Lung (tissue), 11 donors: ENCODE measurements at regions not wholly inside any gene's neighbourhood (a gene's known extent, or its start where the extent isn't known, plus 50 kb on each side); places are given as distances from the start of the nearest gene placed in this dataset.

Experiments used
- ATAC-seq: fragments of 200-7000 bp; cut with Tn5 transposase; one replicate; pipeline ENCODE4 v1.9.1; 2020; ENCODE audit warnings: moderate number of reproducible peaks; ENCODE audit not compliant: insufficient read depth, low FRiP score
- DNase-seq, 3 donors: peaks; one replicate each; pipeline ENCODE4 v3.0.0-alpha.2; 2013 to 2017
- H3K27ac ChIP-seq, 2 donors: one replicate each; pipeline ENCODE4 v1.5.1; 2013; ENCODE audit warnings: mild to moderate bottlenecking in 2 of 2, moderate library complexity in 2 of 2, control low read depth in 1 of 2, inconsistent platforms in 1 of 2, low read depth in 1 of 2, low read length in 1 of 2
- H3K27me3 ChIP-seq, 3 donors: one replicate each; pipeline ENCODE4 v1.5.1; 2013; ENCODE audit warnings: low read length in 2 of 3; ENCODE audit not compliant: control insufficient read depth in 3 of 3, insufficient read depth in 3 of 3
- H3K36me3 ChIP-seq, 4 donors: one replicate each; pipeline ENCODE4 v1.5.1; 2013; ENCODE audit warnings: low read length in 4 of 4, mild to moderate bottlenecking in 1 of 4, moderate library complexity in 1 of 4; ENCODE audit not compliant: control insufficient read depth in 4 of 4, insufficient read depth in 4 of 4
- H3K4me1 ChIP-seq, 5 donors: one replicate each; pipeline ENCODE4 v1.5.1; 2013; ENCODE audit warnings: low read length in 5 of 5, mild to moderate bottlenecking in 2 of 5, moderate library complexity in 1 of 5; ENCODE audit not compliant: control insufficient read depth in 5 of 5, insufficient read depth in 5 of 5
- H3K4me3 ChIP-seq: one replicate; pipeline ENCODE4 v1.5.1; 2013; ENCODE audit warnings: mild to moderate bottlenecking, control low read depth, moderate library complexity
- H3K9ac ChIP-seq, 2 donors: one replicate each; pipeline ENCODE4 v1.5.1; 2013; ENCODE audit warnings: low read length in 2 of 2, control low read depth in 1 of 2; ENCODE audit not compliant: insufficient read depth in 1 of 2
- H3K9me3 ChIP-seq, 4 donors: one replicate each; pipeline ENCODE4 v1.5.1; 2013; ENCODE audit warnings: low read length in 3 of 4, mild to moderate bottlenecking in 1 of 4, moderate library complexity in 1 of 4; ENCODE audit not compliant: control insufficient read depth in 4 of 4, insufficient read depth in 3 of 4
- WGBS, 2 donors: extraction: QIAGEN DNeasy Blood & Tissue Kit; methylation state at CpG; one replicate each; pipeline ENCODE4 v1.1.7; 2013; 5-methylcytosine and 5-hydroxymethylcytosine counted together
- TF ChIP-seq, protein P1 (sequence below): IDR thresholded peaks from 2 replicates; pipeline ENCODE4 v1.5.1; 2012; ENCODE audit warnings: mild to moderate bottlenecking; ENCODE audit errors: control extremely low read depth, extremely low read depth
- donor health status: control.
- donor health status: control.
- donor health status: Bipolar disorder and iron deficiency.
- donor health status: healthy.
- donor health status: DM: yes; HTN: yes; CAD: no.

DNA sequence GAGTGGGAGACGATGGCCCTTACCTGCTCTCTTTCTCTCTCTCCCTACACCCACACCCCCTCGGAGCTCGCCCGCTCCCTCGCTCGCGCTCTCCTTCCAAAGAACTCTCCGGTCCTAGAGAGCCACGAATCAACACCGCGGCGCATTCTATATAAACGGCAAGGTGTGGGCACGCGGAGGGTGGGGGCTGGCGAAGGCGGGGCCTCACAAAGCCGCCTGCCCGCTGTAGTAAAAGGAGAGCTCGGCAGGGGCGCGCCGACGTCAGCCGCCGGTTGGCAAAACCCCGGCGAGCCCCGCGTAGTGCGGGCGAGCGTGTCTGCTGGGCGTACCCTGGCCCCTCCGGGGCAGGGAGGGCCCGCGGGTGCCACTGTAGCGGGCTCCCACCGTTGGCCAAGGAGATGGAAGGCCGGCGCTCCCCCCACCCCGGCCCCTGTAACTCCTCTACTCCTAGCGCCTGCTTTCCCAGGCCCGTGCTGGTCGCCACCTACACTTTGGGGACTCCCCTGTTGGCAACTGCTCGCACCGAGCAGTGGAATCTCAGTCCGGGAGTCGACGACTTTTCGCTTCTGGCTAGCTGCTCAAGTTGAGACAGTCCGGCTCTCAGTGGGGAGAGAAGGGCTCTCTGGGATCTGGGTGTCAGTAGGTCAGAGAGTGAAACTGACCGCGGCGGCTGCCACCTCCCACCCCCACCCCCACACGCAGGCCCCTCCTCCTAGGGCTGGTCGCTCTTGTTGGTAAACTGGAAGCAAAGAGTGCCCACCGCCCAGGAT is 325.5 kb upstream of the F9 start:
- peaks cover 0 to 14% (median 0%) of the 10 kb centered on the region in 4 donors for H3K9me3 ChIP-seq
- TF ChIP-seq, protein P1, sequence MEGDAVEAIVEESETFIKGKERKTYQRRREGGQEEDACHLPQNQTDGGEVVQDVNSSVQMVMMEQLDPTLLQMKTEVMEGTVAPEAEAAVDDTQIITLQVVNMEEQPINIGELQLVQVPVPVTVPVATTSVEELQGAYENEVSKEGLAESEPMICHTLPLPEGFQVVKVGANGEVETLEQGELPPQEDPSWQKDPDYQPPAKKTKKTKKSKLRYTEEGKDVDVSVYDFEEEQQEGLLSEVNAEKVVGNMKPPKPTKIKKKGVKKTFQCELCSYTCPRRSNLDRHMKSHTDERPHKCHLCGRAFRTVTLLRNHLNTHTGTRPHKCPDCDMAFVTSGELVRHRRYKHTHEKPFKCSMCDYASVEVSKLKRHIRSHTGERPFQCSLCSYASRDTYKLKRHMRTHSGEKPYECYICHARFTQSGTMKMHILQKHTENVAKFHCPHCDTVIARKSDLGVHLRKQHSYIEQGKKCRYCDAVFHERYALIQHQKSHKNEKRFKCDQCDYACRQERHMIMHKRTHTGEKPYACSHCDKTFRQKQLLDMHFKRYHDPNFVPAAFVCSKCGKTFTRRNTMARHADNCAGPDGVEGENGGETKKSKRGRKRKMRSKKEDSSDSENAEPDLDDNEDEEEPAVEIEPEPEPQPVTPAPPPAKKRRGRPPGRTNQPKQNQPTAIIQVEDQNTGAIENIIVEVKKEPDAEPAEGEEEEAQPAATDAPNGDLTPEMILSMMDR, result no peak
- 2 to 25% methylated on average over 24 to 58 of the region's 58 CpGs for WGBS, 2 donors
- peak overlapping the region; percentile 19 for H3K4me3 ChIP-seq
- no peak overlapping the region for H3K27ac ChIP-seq
- no peak for ATAC-seq
- DNase-seq, result peak; percentile 39 to 62 (median 54)
- H3K9ac ChIP-seq, result no peak overlapping the region
- H3K4me1 ChIP-seq, result peaks cover 0 to 8% (median 4%) of the 10 kb centered on the region in 5 donors
- peaks cover 16 to 38% (median 33%) of the 10 kb centered on the region in 3 donors for H3K27me3 ChIP-seq
- H3K36me3 ChIP-seq, result no peaks in the 10 kb centered on the region

DNA sequence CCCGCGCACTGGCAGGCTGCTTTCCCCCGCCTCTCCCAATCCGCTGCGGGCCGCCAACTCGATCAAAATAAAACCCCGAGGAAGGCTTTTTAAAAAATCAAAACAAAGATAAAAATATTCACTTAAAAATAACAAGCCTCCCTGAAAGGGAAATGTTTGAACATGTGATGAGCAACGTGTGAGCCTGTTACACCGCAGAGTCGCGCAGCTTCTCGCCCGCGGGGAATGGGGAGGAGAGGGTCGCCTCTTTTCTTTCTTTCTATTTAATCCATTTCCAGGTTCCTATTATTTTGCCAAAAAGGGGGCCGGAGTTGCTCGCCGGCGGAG is 326.0 kb upstream of the F9 start:
- DNase-seq (no peak), ATAC-seq (no peak)
- H3K9me3 ChIP-seq, result peaks cover 0 to 14% (median 0%) of the 10 kb centered on the region in 4 donors
- H3K9ac ChIP-seq, result no peak overlapping the region
- no peak overlapping the region for H3K27ac ChIP-seq
- H3K36me3 ChIP-seq, result no peaks in the 10 kb centered on the region
- TF ChIP-seq, protein P1, result no peak
- peaks cover 0 to 8% (median 4%) of the 10 kb centered on the region in 5 donors for H3K4me1 ChIP-seq
- WGBS, 2 donors, result 0 to 24% methylated on average over 18 to 20 of the region's 20 CpGs
- H3K4me3 ChIP-seq, result peak overlapping the region; percentile 19
- peaks cover 16 to 36% (median 33%) of the 10 kb centered on the region in 3 donors for H3K27me3 ChIP-seq

DNA sequence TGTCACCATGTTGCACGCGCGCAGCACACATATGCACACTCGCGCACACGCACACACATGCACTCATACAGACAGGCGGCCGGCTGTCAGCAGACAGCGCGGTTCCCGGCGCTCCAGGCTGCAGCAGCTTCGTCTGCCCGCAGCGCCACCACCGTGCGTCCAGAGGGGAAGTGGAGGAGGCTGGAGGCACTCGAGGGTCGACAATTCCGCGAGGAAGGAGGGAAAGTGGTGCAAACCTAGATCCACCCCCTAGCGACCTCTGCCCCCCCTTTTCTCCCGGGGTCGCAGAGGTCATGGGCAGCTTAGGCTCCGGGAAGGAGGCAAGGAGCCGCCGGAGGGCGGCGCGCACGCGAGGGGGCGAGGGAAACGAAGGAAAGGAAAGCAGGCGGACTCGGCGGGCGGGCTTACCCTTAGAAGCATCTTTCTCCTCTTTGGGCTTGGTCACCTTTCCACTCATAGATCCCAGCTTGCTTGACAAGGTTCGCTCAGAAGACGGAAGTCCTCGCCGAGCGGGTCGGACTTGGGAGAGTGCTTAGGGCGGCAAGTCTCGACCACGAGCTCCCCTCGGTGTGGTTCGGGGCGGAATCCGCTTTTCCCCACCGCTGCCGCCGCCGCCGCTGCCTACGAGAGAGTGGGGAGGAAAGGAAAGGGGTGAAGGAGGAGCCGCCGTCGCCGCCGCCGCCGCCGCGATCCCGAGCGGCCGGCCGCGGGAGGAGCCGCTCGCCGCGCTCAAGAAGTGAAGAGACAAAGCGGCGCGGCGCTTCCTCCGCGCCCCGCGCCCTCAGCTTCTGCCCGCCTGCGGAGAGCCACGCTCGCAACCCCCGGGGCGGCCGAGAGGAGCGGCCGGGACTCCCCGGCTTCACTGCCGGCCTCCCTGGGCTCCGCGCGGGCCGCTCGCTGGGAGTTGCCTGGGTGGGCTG is 326.6 kb upstream of the F9 start:
- Histone ChIP-seq H3K9ac (no peak overlapping the region), H3K4me3 (no peak overlapping the region), H3K4me1 (peaks cover 0 to 8% (median 4%) of the 10 kb centered on the region in 5 donors), H3K27ac (no peak overlapping the region), H3K9me3 (peaks cover 0 to 11% (median 0%) of the 10 kb centered on the region in 4 donors), H3K27me3 (peaks cover 12 to 35% (median 33%) of the 10 kb centered on the region in 3 donors), H3K36me3 (no peaks in the 10 kb centered on the region)
- TF ChIP-seq, protein P1, result no peak
- DNase-seq (peak; percentile 24 to 34 (median 32)), ATAC-seq (no peak)
- 1 to 29% methylated on average over 24 to 99 of the region's 99 CpGs for WGBS, 2 donors
